Loucy (cell line): ENCODE measurements at regions not wholly inside any gene's neighbourhood (a gene's known extent, or its start where the extent isn't known, plus 50 kb on each side); places are given as distances from the start of the nearest gene placed in this dataset.

ENCODE experiments used
- EZH2phosphoT487 ChIP-seq: fragments of 200-600 bp; IDR thresholded peaks from 2 replicates; pipeline ENCODE4 v1.6.1; 2018; ENCODE audit warnings: antibody characterized with exemption, mild to moderate bottlenecking, moderate library complexity, borderline replicate concordance
- TF ChIP-seq, protein P1 (sequence below): fragments of 200-600 bp; sonication (generic); conservative IDR thresholded peaks from 2 replicates; pipeline ENCODE4 v1.5.1; 2014; ENCODE audit warnings: mild to moderate bottlenecking, antibody characterized with exemption, low read length

DNA sequence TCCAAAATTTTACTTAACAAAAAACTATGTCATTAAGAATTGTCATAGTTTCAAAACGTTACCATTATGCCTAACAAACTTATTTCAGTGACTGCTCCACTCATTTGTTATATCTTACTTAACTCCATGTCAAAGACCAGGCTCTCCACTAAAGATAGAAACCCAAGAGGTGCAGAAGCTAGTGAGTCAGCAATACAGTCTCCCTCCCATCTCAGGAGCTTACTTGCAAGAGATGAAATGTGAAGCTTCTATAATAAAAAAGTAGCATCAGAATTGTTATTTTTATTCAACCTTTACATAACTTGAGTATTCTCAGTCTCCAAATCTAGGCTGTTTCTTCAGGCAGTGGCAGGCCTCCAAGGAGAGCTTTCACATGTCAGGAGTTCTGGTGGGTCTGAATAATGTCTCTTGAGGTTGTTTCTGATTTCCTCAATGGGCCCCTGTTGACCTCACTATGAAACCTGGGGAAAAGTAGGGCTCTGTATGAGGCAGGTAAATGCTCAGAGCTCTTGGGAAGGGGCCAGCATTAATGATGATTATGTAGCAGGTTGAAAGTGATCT lies 242.0 kb downstream of the NDFIP2 start:
- TF ChIP-seq, protein P1, sequence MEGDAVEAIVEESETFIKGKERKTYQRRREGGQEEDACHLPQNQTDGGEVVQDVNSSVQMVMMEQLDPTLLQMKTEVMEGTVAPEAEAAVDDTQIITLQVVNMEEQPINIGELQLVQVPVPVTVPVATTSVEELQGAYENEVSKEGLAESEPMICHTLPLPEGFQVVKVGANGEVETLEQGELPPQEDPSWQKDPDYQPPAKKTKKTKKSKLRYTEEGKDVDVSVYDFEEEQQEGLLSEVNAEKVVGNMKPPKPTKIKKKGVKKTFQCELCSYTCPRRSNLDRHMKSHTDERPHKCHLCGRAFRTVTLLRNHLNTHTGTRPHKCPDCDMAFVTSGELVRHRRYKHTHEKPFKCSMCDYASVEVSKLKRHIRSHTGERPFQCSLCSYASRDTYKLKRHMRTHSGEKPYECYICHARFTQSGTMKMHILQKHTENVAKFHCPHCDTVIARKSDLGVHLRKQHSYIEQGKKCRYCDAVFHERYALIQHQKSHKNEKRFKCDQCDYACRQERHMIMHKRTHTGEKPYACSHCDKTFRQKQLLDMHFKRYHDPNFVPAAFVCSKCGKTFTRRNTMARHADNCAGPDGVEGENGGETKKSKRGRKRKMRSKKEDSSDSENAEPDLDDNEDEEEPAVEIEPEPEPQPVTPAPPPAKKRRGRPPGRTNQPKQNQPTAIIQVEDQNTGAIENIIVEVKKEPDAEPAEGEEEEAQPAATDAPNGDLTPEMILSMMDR, result no peak
- TF ChIP-seq EZH2phosphoT487, result no peak
